ENCODE measurements at regions not wholly inside any gene's neighbourhood (a gene's known extent, or its start where the extent isn't known, plus 50 kb on each side); places are given as distances from the start of the nearest gene placed in this dataset.

GRCh38 chr20:18916886-18917750 is 103.5 kb downstream of the SCP2D1 start:
- no peaks in the 10 kb centered on the region for H3K36me3 ChIP-seq (ENCODE audit: control insufficient read depth, insufficient read depth, low read length)
- FAIRE-seq (no peak), DNase-seq (ENCODE audit: extremely low read depth in 1 of 4, low spot score in 3 of 4) (no peak), ATAC-seq (no peak)
- no peaks in the 10 kb centered on the region for H3K9me1 ChIP-seq (ENCODE audit: control insufficient read depth, insufficient read depth, low read length)
- no peak overlapping the region for H3K9ac ChIP-seq (ENCODE audit: insufficient read depth in 1 of 2, low read depth in 2 of 2, low read length in 2 of 2)
- ChIA-PET CTCF (ENCODE audit: low intra/inter-chr PET ratio) (no interaction called here), POLR2A (interaction anchor here (0.6 kb wide), 1 partner anchor 1081 kb away, joined by 3 read pairs; no protein-coding TSS in a partner anchor)
- no peaks in the 10 kb centered on the region for H3K4me1 ChIP-seq (replicated peaks in 1 of 2; ENCODE audit: control insufficient read depth in 2 of 2, insufficient read depth in 2 of 2, low read length in 2 of 2)
- no peak for TF ChIP-seq ARHGAP35 (IDR thresholded peaks at IDR 0.05; ENCODE audit: partially characterized antibody)
- TF ChIP-seq MXI1 (IDR thresholded peaks at IDR 0.05; ENCODE audit: low read depth, low read length): no peak
- no peak for TF ChIP-seq HNRNPL (IDR thresholded peaks at IDR 0.05; ENCODE audit: low read depth, low read length)
- no peak for TF ChIP-seq ARID3B (CRISPR knock-in tag; IDR thresholded peaks at IDR 0.05; ENCODE audit: borderline replicate concordance)
- TF ChIP-seq CBX1 (IDR thresholded peaks at IDR 0.05; ENCODE audit: low read depth): no peak
- TF ChIP-seq CBX5 (IDR thresholded peaks at IDR 0.05; ENCODE audit: borderline replicate concordance, low read depth): no peak
- TF ChIP-seq XRCC5 (IDR thresholded peaks at IDR 0.05; ENCODE audit: low read depth, low read length): no peak
- TF ChIP-seq GTF3C2 (IDR thresholded peaks at IDR 0.05; ENCODE audit: borderline replicate concordance, extremely low read depth, insufficient read length): no peak
- no peaks in the 10 kb centered on the region for H3K79me2 ChIP-seq (ENCODE audit: control insufficient read depth, insufficient read depth, low read length)
- no peaks in the 10 kb centered on the region for H4K20me1 ChIP-seq (replicated peaks; ENCODE audit: control insufficient read depth, insufficient read depth, low read length)
- H3K4me2 ChIP-seq (ENCODE audit: insufficient read depth, low read length): no peak overlapping the region
- no peak overlapping the region for H2AFZ ChIP-seq (ENCODE audit: low read depth, low read length)
- H3K27ac ChIP-seq (ENCODE audit: extremely low read depth, low read depth, low read length): no peak overlapping the region
- H3K4me3 ChIP-seq: no peak overlapping the region
- in situ Hi-C loops (cut with MboI) (no loop called here), intact Hi-C loops (cut with micrococcal nuclease) (no loop called here)
- no peaks in the 10 kb centered on the region for H3K9me3 ChIP-seq (replicated peaks; ENCODE audit: control insufficient read depth, insufficient read depth, low read depth, low read length)
- BruUV-seq (replicated peaks): no TSS peak
- H3K27me3 ChIP-seq (ENCODE audit: control insufficient read depth in 2 of 2, insufficient read depth in 2 of 2, low read length in 2 of 2): no peaks in the 10 kb centered on the region
- 0% methylated on average over 6 of the region's 6 CpGs for WGBS (ENCODE audit: insufficient coverage, low coverage, missing lambda C conversion rate)
